Vagina (tissue), 2 donors: ENCODE measurements at regions not wholly inside any gene's neighbourhood (a gene's known extent, or its start where the extent isn't known, plus 50 kb on each side); places are given as distances from the start of the nearest gene placed in this dataset.

Source experiments
- POLR2A ChIP-seq, 2 donors: fragments of 450-650 bp; IDR thresholded peaks; one replicate each; pipeline ENCODE4 v1.6.1; 2017; ENCODE audit warnings: antibody characterized with exemption in 2 of 2, mild to moderate bottlenecking in 2 of 2, moderate library complexity in 2 of 2
- POLR2AphosphoS5 ChIP-seq, 2 donors: sonication (generic); formaldehyde crosslinking; IDR thresholded peaks; one replicate each; pipeline ENCODE4 v1.9.0; 2017; ENCODE audit warnings: antibody characterized with exemption in 2 of 2, mild to moderate bottlenecking in 2 of 2, low read depth in 1 of 2; ENCODE audit not compliant: insufficient read depth in 1 of 2
- TF ChIP-seq, protein P1 (sequence below), 3 experiments: fragments of 450-650 bp in 2 of 3; fragments of 200-600 bp in 1 of 3; sonication (generic) in 1 of 3; IDR thresholded peaks; one replicate each; pipeline ENCODE4 v1.5.1; 2017 to 2019; ENCODE audit warnings: antibody characterized with exemption in 3 of 3, mild to moderate bottlenecking in 2 of 3, moderate library complexity in 2 of 3

- TF ChIP-seq POLR2A (IDR thresholded peaks at IDR 0.05) (no peak), POLR2AphosphoS5 (IDR thresholded peaks at IDR 0.05; ENCODE audit: insufficient read depth in 1 of 2, low read depth in 1 of 2) (no peak)
- TF ChIP-seq, protein P1, sequence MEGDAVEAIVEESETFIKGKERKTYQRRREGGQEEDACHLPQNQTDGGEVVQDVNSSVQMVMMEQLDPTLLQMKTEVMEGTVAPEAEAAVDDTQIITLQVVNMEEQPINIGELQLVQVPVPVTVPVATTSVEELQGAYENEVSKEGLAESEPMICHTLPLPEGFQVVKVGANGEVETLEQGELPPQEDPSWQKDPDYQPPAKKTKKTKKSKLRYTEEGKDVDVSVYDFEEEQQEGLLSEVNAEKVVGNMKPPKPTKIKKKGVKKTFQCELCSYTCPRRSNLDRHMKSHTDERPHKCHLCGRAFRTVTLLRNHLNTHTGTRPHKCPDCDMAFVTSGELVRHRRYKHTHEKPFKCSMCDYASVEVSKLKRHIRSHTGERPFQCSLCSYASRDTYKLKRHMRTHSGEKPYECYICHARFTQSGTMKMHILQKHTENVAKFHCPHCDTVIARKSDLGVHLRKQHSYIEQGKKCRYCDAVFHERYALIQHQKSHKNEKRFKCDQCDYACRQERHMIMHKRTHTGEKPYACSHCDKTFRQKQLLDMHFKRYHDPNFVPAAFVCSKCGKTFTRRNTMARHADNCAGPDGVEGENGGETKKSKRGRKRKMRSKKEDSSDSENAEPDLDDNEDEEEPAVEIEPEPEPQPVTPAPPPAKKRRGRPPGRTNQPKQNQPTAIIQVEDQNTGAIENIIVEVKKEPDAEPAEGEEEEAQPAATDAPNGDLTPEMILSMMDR (IDR thresholded peaks at IDR 0.05), result no peak
Measured at GRCh38 chr10:109517748-109518147, 405.6 kb downstream of the XPNPEP1 start.
